Astrocyte (in vitro differentiated cells and primary cell): ENCODE measurements at regions not wholly inside any gene's neighbourhood (a gene's known extent, or its start where the extent isn't known, plus 50 kb on each side); places are given as distances from the start of the nearest gene placed in this dataset.
A peak's percentile ranks its signal among the peaks of the same experiment; 100 is the strongest.

Experiments used
- DNase-seq: peaks from one replicate; pipeline ENCODE4 v3.0.0-alpha.2; 2010; ENCODE audit warnings: low read depth
- FAIRE-seq: peaks from 2 replicates; lab custom pipeline; 2011; peaks lifted over from hg19 to GRCh38; lab: Jason Lieb, UNC
- H2AFZ ChIP-seq: 2 replicates; pipeline ENCODE4 v1.6.0; 2012; ENCODE audit warnings: low read depth, low read length, inconsistent platforms
- H3K27ac ChIP-seq: 2 replicates; pipeline ENCODE4 v1.5.1; 2011; ENCODE audit warnings: low read depth, low read length, inconsistent platforms
- H3K27me3 ChIP-seq: 2 replicates; pipeline ENCODE4 v1.6.0; 2011; ENCODE audit warnings: low read length, inconsistent platforms; ENCODE audit not compliant: insufficient read depth
- H3K36me3 ChIP-seq: 2 replicates; pipeline ENCODE4 v1.5.1; 2011; ENCODE audit warnings: low read length, inconsistent platforms; ENCODE audit not compliant: insufficient read depth
- H3K4me1 ChIP-seq: 2 replicates; pipeline ENCODE4 v1.5.1; 2011; ENCODE audit warnings: low read length, inconsistent platforms; ENCODE audit not compliant: insufficient read depth
- H3K4me2 ChIP-seq: 2 replicates; pipeline ENCODE4 v1.6.0; 2012; ENCODE audit warnings: low read length, inconsistent platforms
- H3K4me3 ChIP-seq: 2 replicates; pipeline ENCODE4 v1.5.1; 2011; ENCODE audit warnings: low read depth, mild to moderate bottlenecking, low read length, inconsistent platforms; ENCODE audit not compliant: insufficient read depth
- H3K79me2 ChIP-seq: 2 replicates; pipeline ENCODE4 v1.6.0; 2012; ENCODE audit warnings: mild to moderate bottlenecking, low read length, inconsistent platforms; ENCODE audit not compliant: insufficient read depth
- H3K9ac ChIP-seq: 2 replicates; pipeline ENCODE4 v1.6.0; 2012; ENCODE audit warnings: mild to moderate bottlenecking, low read length, inconsistent platforms
- H3K9me3 ChIP-seq: 2 replicates; pipeline ENCODE4 v1.5.1; 2012; ENCODE audit warnings: low read depth, mild to moderate bottlenecking, low read length, inconsistent platforms; ENCODE audit not compliant: insufficient read depth
- H4K20me1 ChIP-seq: 2 replicates; pipeline ENCODE4 v1.6.0; 2012; ENCODE audit warnings: low read length, inconsistent platforms; ENCODE audit not compliant: insufficient read depth
- H3K27ac Mint-ChIP-seq: one replicate; pipeline ENCODE4 v1.8.0; 2021; ENCODE audit warnings: mild to moderate bottlenecking, mixed read lengths; ENCODE audit not compliant: unreplicated experiment
- H3K27me3 Mint-ChIP-seq: one replicate; pipeline ENCODE4 v1.8.0; 2021; ENCODE audit warnings: low read depth, mixed read lengths; ENCODE audit not compliant: unreplicated experiment
- H3K36me3 Mint-ChIP-seq: one replicate; pipeline ENCODE4 v1.8.0; 2021; ENCODE audit warnings: low read depth, mixed read lengths; ENCODE audit not compliant: unreplicated experiment
- H3K4me1 Mint-ChIP-seq: one replicate; pipeline ENCODE4 v1.8.0; 2021; ENCODE audit warnings: low read depth, mixed read lengths; ENCODE audit not compliant: unreplicated experiment
- H3K4me3 Mint-ChIP-seq: one replicate; pipeline ENCODE4 v1.8.0; 2021; ENCODE audit warnings: mild to moderate bottlenecking, moderate library complexity, mixed read lengths; ENCODE audit not compliant: unreplicated experiment
- H3K9me3 Mint-ChIP-seq: one replicate; pipeline ENCODE4 v1.8.0; 2021; ENCODE audit warnings: mild to moderate bottlenecking, mixed read lengths; ENCODE audit not compliant: unreplicated experiment
- EZH2 ChIP-seq: IDR thresholded peaks from 2 replicates; pipeline ENCODE4 v1.6.1; 2012; ENCODE audit warnings: mild to moderate bottlenecking, low read length, inconsistent platforms; ENCODE audit not compliant: insufficient read depth
- TF ChIP-seq, protein P1 (sequence below): IDR thresholded peaks from 2 replicates; pipeline ENCODE4 v1.5.1; 2011; ENCODE audit warnings: low read depth, mild to moderate bottlenecking, inconsistent platforms, low read length, moderate library complexity; ENCODE audit not compliant: insufficient read depth

DNA sequence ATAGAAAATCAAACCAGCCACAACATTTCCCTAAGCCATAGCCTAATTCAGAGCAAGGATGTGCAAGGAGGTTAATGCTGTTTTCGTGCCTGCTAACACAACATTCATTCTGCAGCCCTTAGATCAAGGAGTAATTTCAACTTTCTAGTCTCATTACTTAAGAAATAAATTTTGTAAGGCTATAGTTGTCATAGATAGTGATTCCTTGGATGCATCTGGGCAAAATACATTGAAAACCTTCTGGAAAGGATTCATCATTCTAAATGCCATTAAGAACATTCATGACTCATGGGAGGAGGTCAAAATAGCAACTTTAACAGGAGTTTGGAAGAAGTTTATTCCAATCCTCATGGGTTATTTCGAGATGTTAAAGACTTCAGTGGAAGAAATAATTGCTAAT lies 283.2 kb downstream of the RPAP3 start:
- Histone ChIP-seq H3K27ac (no peak overlapping the region), H3K4me2 (no peak overlapping the region), H2AFZ (no peak overlapping the region), H3K9me3 (no peaks in the 10 kb centered on the region), H3K27me3 (no peaks in the 10 kb centered on the region), H3K9ac (no peak overlapping the region), H4K20me1 (no peaks in the 10 kb centered on the region), H3K4me1 (no peaks in the 10 kb centered on the region), H3K4me3 (no peak overlapping the region), H3K36me3 (no peaks in the 10 kb centered on the region), H3K79me2 (no peaks in the 10 kb centered on the region)
- H3K4me3 Mint-ChIP-seq = no peak overlapping the region
- H3K9me3 Mint-ChIP-seq = no peaks in the 10 kb centered on the region
- no peak overlapping the region for H3K27ac Mint-ChIP-seq
- DNase-seq (peak; percentile 44), FAIRE-seq (no peak)
- TF ChIP-seq, protein P1, sequence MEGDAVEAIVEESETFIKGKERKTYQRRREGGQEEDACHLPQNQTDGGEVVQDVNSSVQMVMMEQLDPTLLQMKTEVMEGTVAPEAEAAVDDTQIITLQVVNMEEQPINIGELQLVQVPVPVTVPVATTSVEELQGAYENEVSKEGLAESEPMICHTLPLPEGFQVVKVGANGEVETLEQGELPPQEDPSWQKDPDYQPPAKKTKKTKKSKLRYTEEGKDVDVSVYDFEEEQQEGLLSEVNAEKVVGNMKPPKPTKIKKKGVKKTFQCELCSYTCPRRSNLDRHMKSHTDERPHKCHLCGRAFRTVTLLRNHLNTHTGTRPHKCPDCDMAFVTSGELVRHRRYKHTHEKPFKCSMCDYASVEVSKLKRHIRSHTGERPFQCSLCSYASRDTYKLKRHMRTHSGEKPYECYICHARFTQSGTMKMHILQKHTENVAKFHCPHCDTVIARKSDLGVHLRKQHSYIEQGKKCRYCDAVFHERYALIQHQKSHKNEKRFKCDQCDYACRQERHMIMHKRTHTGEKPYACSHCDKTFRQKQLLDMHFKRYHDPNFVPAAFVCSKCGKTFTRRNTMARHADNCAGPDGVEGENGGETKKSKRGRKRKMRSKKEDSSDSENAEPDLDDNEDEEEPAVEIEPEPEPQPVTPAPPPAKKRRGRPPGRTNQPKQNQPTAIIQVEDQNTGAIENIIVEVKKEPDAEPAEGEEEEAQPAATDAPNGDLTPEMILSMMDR = no peak
- no peak for TF ChIP-seq EZH2
- no peaks in the 10 kb centered on the region for H3K36me3 Mint-ChIP-seq
- peaks cover 6% of the 10 kb centered on the region for H3K27me3 Mint-ChIP-seq
- H3K4me1 Mint-ChIP-seq = no peaks in the 10 kb centered on the region

DNA sequence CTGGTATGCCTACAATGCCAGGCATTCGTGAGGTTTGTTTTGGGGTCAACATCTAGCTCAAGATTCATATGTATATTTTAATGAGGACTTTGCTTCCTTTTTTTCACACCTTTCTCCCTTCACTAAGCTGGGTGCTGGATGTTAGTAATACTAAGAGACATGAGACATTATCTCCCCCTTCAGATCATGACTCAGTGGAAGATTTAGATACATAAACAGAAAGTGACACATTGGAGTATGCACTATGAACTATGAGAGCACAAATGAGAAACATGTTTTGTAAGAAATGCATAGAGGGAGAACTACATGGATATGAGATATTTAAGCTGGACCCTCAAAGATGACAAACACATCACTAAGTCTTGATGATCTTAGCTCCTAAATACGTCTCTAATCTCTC lies 286.3 kb downstream of the RPAP3 start:
- H3K27ac ChIP-seq = no peak overlapping the region
- H3K4me2 ChIP-seq = no peak overlapping the region
- no peak overlapping the region for H3K4me3 ChIP-seq
- FAIRE-seq (no peak), DNase-seq (peak; percentile 42)
- TF ChIP-seq, protein P1 = no peak
- no peak for TF ChIP-seq EZH2
- peaks cover 6% of the 10 kb centered on the region for H3K27me3 Mint-ChIP-seq
- no peak overlapping the region for H3K4me3 Mint-ChIP-seq
- no peaks in the 10 kb centered on the region for H4K20me1 ChIP-seq
- H3K9ac ChIP-seq = no peak overlapping the region
- H2AFZ ChIP-seq = no peak overlapping the region
- H3K36me3 ChIP-seq = no peaks in the 10 kb centered on the region
- no peaks in the 10 kb centered on the region for H3K9me3 ChIP-seq
- H3K4me1 ChIP-seq = no peaks in the 10 kb centered on the region
- H3K36me3 Mint-ChIP-seq = no peaks in the 10 kb centered on the region
- no peaks in the 10 kb centered on the region for H3K79me2 ChIP-seq
- no peak overlapping the region for H3K27ac Mint-ChIP-seq
- H3K4me1 Mint-ChIP-seq = no peaks in the 10 kb centered on the region
- no peaks in the 10 kb centered on the region for H3K27me3 ChIP-seq
- peaks cover 1% of the 10 kb centered on the region for H3K9me3 Mint-ChIP-seq

DNA sequence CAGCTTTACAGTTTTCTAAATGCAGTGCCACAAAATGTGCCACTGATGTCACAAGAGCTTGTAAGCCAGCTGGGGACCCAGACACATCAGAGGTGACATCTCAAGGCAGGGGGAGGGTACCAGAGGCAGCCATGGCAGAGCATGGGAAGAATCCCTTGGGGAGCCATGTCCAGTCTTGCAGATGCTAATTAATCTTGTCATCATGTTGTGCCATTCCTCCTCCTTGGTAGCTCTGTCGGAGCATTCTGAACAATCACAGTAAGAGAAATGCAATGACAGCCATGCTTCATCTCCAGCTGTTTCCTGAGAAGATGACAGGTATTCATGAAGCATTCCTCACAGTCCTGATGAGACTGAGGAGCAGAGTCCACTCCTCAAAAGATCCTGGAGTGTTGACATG lies 287.9 kb downstream of the RPAP3 start:
- Mint-ChIP-seq H3K36me3 (no peaks in the 10 kb centered on the region), H3K4me1 (peaks cover 4% of the 10 kb centered on the region), H3K27me3 (peaks cover 2% of the 10 kb centered on the region), H3K9me3 (peaks cover 1% of the 10 kb centered on the region), H3K4me3 (no peak overlapping the region), H3K27ac (no peak overlapping the region)
- no peak for TF ChIP-seq EZH2
- TF ChIP-seq, protein P1 = no peak
- H3K27ac ChIP-seq = no peak overlapping the region
- H2AFZ ChIP-seq = no peak overlapping the region
- no peaks in the 10 kb centered on the region for H3K4me1 ChIP-seq
- H3K27me3 ChIP-seq = no peaks in the 10 kb centered on the region
- H3K9ac ChIP-seq = no peak overlapping the region
- no peak for DNase-seq
- no peaks in the 10 kb centered on the region for H3K79me2 ChIP-seq
- no peaks in the 10 kb centered on the region for H3K36me3 ChIP-seq
- no peak overlapping the region for H3K4me3 ChIP-seq
- no peaks in the 10 kb centered on the region for H3K9me3 ChIP-seq
- no peak overlapping the region for H3K4me2 ChIP-seq
- no peaks in the 10 kb centered on the region for H4K20me1 ChIP-seq
- no peak for FAIRE-seq
